Urinary bladder (tissue), 3 donors: ENCODE measurements at regions not wholly inside any gene's neighbourhood (a gene's known extent, or its start where the extent isn't known, plus 50 kb on each side); places are given as distances from the start of the nearest gene placed in this dataset.

Experiments used
- DNase-seq: peaks from one replicate; pipeline ENCODE4 v3.0.0-alpha.2; 2015; ENCODE audit errors: extremely low spot score
- H3K27ac ChIP-seq: one replicate; pipeline ENCODE4 v1.5.1; 2013; ENCODE audit warnings: low read depth, mild to moderate bottlenecking, moderate library complexity
- H3K36me3 ChIP-seq: one replicate; pipeline ENCODE4 v1.6.1; 2013; ENCODE audit warnings: mild to moderate bottlenecking, moderate library complexity; ENCODE audit not compliant: insufficient read depth
- H3K4me1 ChIP-seq: one replicate; pipeline ENCODE4 v1.6.1; 2013; ENCODE audit warnings: mild to moderate bottlenecking, moderate library complexity; ENCODE audit not compliant: insufficient read depth
- H3K4me3 ChIP-seq: one replicate; pipeline ENCODE4 v1.5.1; 2013; ENCODE audit warnings: low read depth, low read length
- WGBS: extraction: QIAGEN DNeasy Blood & Tissue Kit; methylation state at CpG from one replicate; pipeline ENCODE4 v1.1.7; 2013; 5-methylcytosine and 5-hydroxymethylcytosine counted together
- donor health status: healthy with polysubstance abuse.
- donor health status: healthy.

- Histone ChIP-seq H3K4me3 (no peak overlapping the region), H3K4me1 (no peaks in the 10 kb centered on the region), H3K27ac (no peak overlapping the region), H3K36me3 (no peaks in the 10 kb centered on the region)
- DNase-seq: no peak
- WGBS: 68% methylated on average over 4 of the region's 4 CpGs
Measured at GRCh38 chr6:28711325-28711724, 185.6 kb downstream of the GPX5 start.

GRCh38 chr6:28711788-28712341, 186.2 kb downstream of the GPX5 start:
- H3K36me3 ChIP-seq: no peaks in the 10 kb centered on the region
- no peak for DNase-seq
- H3K4me3 ChIP-seq: no peak overlapping the region
- H3K27ac ChIP-seq: no peak overlapping the region
- WGBS: 75% methylated on average over 5 of the region's 5 CpGs
- no peaks in the 10 kb centered on the region for H3K4me1 ChIP-seq

GRCh38 chr6:28712982-28713381, 187.3 kb downstream of the GPX5 start:
- Histone ChIP-seq H3K36me3 (no peaks in the 10 kb centered on the region), H3K27ac (no peak overlapping the region), H3K4me1 (no peaks in the 10 kb centered on the region), H3K4me3 (no peak overlapping the region)
- no peak for DNase-seq
- WGBS: 86% methylated on average over 1 of the region's 1 CpG

- H3K27ac ChIP-seq: no peak overlapping the region
- WGBS: 13% methylated on average over 11 of the region's 11 CpGs
- H3K4me3 ChIP-seq: no peak overlapping the region
- no peak for DNase-seq
- H3K4me1 ChIP-seq: no peaks in the 10 kb centered on the region
- no peaks in the 10 kb centered on the region for H3K36me3 ChIP-seq
Measured at GRCh38 chr6:28719275-28719940, 193.7 kb downstream of the GPX5 start.

GRCh38 chr6:28720357-28721231, 194.9 kb downstream of the GPX5 start:
- Histone ChIP-seq H3K27ac (no peak overlapping the region), H3K4me3 (no peak overlapping the region), H3K4me1 (no peaks in the 10 kb centered on the region), H3K36me3 (no peaks in the 10 kb centered on the region)
- no peak for DNase-seq
- WGBS: 50% methylated on average over 26 of the region's 26 CpGs

- H3K27ac ChIP-seq: no peak overlapping the region
- 86% methylated on average over 2 of the region's 2 CpGs for WGBS
- H3K4me1 ChIP-seq: no peaks in the 10 kb centered on the region
- DNase-seq: no peak
- no peaks in the 10 kb centered on the region for H3K36me3 ChIP-seq
- H3K4me3 ChIP-seq: no peak overlapping the region
Measured at GRCh38 chr6:28721372-28721771, 195.7 kb downstream of the GPX5 start.

GRCh38 chr6:28724395-28724794, 198.7 kb downstream of the GPX5 start:
- H3K27ac ChIP-seq: no peak overlapping the region
- no peaks in the 10 kb centered on the region for H3K4me1 ChIP-seq
- no peaks in the 10 kb centered on the region for H3K36me3 ChIP-seq
- WGBS: 55% methylated on average over 1 of the region's 1 CpG
- no peak overlapping the region for H3K4me3 ChIP-seq
- no peak for DNase-seq

GRCh38 chr6:28725274-28725809, 198.4 kb downstream of the TRIM27 start:
- no peak for DNase-seq
- 26% methylated on average over 2 of the region's 2 CpGs for WGBS
- Histone ChIP-seq H3K27ac (no peak overlapping the region), H3K4me1 (no peaks in the 10 kb centered on the region), H3K36me3 (no peaks in the 10 kb centered on the region), H3K4me3 (no peak overlapping the region)

GRCh38 chr6:28725890-28726348, 197.9 kb downstream of the TRIM27 start:
- DNase-seq: no peak
- H3K4me3 ChIP-seq: no peak overlapping the region
- no peak overlapping the region for H3K27ac ChIP-seq
- 30% methylated on average over 7 of the region's 7 CpGs for WGBS
- no peaks in the 10 kb centered on the region for H3K36me3 ChIP-seq
- H3K4me1 ChIP-seq: no peaks in the 10 kb centered on the region

GRCh38 chr6:28726569-28727309, 197.0 kb downstream of the TRIM27 start:
- WGBS: 69% methylated on average over 13 of the region's 13 CpGs
- Histone ChIP-seq H3K4me3 (no peak overlapping the region), H3K4me1 (no peaks in the 10 kb centered on the region), H3K36me3 (no peaks in the 10 kb centered on the region), H3K27ac (no peak overlapping the region)
- no peak for DNase-seq

GRCh38 chr6:28727559-28728211, 196.1 kb downstream of the TRIM27 start:
- H3K4me3 ChIP-seq: no peak overlapping the region
- no peaks in the 10 kb centered on the region for H3K4me1 ChIP-seq
- no peak overlapping the region for H3K27ac ChIP-seq
- H3K36me3 ChIP-seq: no peaks in the 10 kb centered on the region
- DNase-seq: no peak
- 64% methylated on average over 9 of the region's 9 CpGs for WGBS

GRCh38 chr6:28729501-28730402, 194.0 kb downstream of the TRIM27 start:
- Histone ChIP-seq H3K4me1 (no peaks in the 10 kb centered on the region), H3K36me3 (no peaks in the 10 kb centered on the region), H3K27ac (no peak overlapping the region), H3K4me3 (no peak overlapping the region)
- no peak for DNase-seq
- 6% methylated on average over 24 of the region's 24 CpGs for WGBS
